Mucosa of stomach (tissue), 1 donor: ENCODE measurements at regions not wholly inside any gene's neighbourhood (a gene's known extent, or its start where the extent isn't known, plus 50 kb on each side); places are given as distances from the start of the nearest gene placed in this dataset.

Experiments
- H3K27me3 ChIP-seq: one replicate; pipeline ENCODE4 v1.7.0; 2013; ENCODE audit warnings: mild to moderate bottlenecking, low read length; ENCODE audit not compliant: control insufficient read depth, insufficient read depth
- H3K36me3 ChIP-seq: one replicate; pipeline ENCODE4 v1.7.0; 2013; ENCODE audit warnings: low read length; ENCODE audit not compliant: control insufficient read depth, insufficient read depth
- H3K4me1 ChIP-seq: one replicate; pipeline ENCODE4 v1.7.0; 2013; ENCODE audit warnings: mild to moderate bottlenecking, low read length; ENCODE audit not compliant: control insufficient read depth, insufficient read depth
- H3K4me3 ChIP-seq: one replicate; pipeline ENCODE4 v1.7.0; 2013; ENCODE audit warnings: low read length
- H3K9ac ChIP-seq: one replicate; pipeline ENCODE4 v1.7.0; 2013; ENCODE audit warnings: mild to moderate bottlenecking, low read length, moderate library complexity
- H3K9me3 ChIP-seq: one replicate; pipeline ENCODE4 v1.7.0; 2013; ENCODE audit warnings: mild to moderate bottlenecking, low read length, moderate library complexity; ENCODE audit not compliant: control insufficient read depth
- donor health status: Pancreatic carcinoma.

DNA sequence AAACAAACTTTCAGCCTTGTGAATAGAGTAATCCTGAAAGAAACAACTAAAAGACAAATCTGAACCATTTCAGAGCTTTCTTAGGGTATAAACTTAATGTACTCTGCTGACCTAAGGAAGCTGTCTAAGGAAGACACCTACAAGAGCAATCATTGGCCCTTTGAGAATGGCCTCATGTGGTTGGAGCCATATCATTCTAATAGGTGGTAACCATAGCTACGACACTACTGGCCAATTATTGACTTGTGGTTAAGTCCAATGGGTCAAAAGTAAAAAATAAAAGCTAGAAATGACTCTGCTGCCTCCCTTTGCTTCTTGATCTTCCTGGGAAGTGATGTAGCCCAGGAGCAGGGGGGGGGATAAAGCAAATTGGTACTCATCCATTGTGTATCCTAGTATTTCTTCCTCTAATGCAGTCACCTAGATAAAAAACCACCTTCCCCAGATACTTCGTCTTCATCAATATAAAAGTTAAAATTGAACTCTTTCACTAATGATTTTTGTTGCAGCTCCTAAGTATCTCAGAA is 547.0 kb downstream of the ARAP2 start:
- H3K36me3 ChIP-seq, result no peaks in the 10 kb centered on the region

DNA sequence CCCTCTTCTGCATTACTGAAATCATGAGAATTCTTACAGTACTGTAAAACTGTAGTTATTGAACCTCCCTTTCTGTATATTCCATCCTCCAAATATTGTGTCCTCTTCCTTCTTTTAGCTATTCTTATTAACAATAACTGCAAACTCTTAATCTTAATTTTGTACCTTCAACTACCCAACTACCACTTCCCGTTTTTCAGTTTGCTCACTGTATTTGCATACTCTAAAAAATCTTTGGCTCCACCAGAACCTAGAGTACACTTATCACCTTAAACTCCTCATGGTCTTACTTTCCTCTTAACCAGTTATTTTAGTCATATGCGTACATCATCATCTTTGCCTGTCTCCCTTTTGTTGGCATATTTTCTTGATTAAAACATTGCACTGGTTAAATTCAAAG is 543.7 kb downstream of the ARAP2 start:
- no peak overlapping the region for H3K4me3 ChIP-seq
- no peak overlapping the region for H3K9ac ChIP-seq
- H3K4me1 ChIP-seq, result no peaks in the 10 kb centered on the region
- H3K36me3 ChIP-seq, result no peaks in the 10 kb centered on the region
- H3K27me3 ChIP-seq, result no peaks in the 10 kb centered on the region
- no peaks in the 10 kb centered on the region for H3K9me3 ChIP-seq

More for the DNA sequence above, 547.0 kb downstream of the ARAP2 start:
- Histone ChIP-seq H3K9me3 (no peaks in the 10 kb centered on the region), H3K4me1 (no peaks in the 10 kb centered on the region), H3K4me3 (no peak overlapping the region), H3K9ac (no peak overlapping the region), H3K27me3 (no peaks in the 10 kb centered on the region)

DNA sequence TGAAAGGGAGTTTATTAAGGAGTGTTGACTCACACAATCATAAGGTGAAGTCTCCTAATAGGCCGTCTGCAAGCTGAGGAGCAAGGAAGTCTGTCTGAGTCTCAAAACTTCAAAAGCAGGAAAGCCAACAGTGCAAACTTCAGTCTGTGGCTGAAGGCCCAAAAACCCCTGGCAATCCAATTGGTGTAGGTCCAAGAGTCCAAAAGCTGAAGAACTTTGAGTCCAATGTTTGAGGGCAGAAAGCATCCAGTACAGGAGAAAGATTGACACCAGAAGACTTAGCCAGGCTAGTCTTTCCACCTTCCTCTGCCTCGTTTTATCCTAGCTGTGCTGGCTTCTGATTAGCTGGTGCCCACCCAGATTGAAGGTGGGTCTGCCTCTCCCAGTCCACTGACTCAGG is 535.2 kb downstream of the ARAP2 start:
- Histone ChIP-seq H3K36me3 (no peaks in the 10 kb centered on the region), H3K4me3 (no peak overlapping the region), H3K9ac (no peak overlapping the region), H3K9me3 (no peaks in the 10 kb centered on the region), H3K27me3 (no peaks in the 10 kb centered on the region), H3K4me1 (no peaks in the 10 kb centered on the region)

DNA sequence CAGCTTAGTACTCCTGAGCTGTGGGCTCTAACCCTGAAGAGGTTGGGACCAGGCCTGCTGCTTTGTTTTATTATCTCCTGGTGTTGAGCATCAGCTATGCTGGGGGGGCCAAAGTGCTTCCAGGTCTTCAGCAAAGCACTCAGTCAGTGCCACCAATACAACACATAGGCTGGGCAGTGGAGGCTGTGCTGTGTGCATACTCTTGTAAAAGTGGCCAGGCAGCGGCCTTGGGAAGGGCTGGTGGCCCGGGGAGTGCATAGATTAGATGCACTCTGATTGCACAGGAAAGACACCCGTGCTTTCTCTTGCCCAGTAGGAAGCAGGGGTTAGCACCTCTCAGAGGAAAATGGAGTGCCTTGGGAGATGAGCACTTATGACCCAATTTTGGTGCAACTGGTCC is 534.0 kb downstream of the ARAP2 start:
- no peaks in the 10 kb centered on the region for H3K36me3 ChIP-seq
- no peak overlapping the region for H3K4me3 ChIP-seq
- no peaks in the 10 kb centered on the region for H3K9me3 ChIP-seq
- H3K27me3 ChIP-seq, result no peaks in the 10 kb centered on the region
- no peak overlapping the region for H3K9ac ChIP-seq
- no peaks in the 10 kb centered on the region for H3K4me1 ChIP-seq

GRCh38 chr4:35711127-35711526 is 533.2 kb downstream of the ARAP2 start:
- Histone ChIP-seq H3K27me3 (no peaks in the 10 kb centered on the region), H3K9me3 (no peaks in the 10 kb centered on the region), H3K4me3 (no peak overlapping the region), H3K4me1 (no peaks in the 10 kb centered on the region), H3K36me3 (no peaks in the 10 kb centered on the region), H3K9ac (no peak overlapping the region)

- no peak overlapping the region for H3K9ac ChIP-seq
- no peaks in the 10 kb centered on the region for H3K4me1 ChIP-seq
- H3K4me3 ChIP-seq, result no peak overlapping the region
- no peaks in the 10 kb centered on the region for H3K36me3 ChIP-seq
- H3K27me3 ChIP-seq, result no peaks in the 10 kb centered on the region
- no peaks in the 10 kb centered on the region for H3K9me3 ChIP-seq
Observed at GRCh38 chr4:35723973-35724372, 520.3 kb downstream of the ARAP2 start.

- no peaks in the 10 kb centered on the region for H3K27me3 ChIP-seq
- no peak overlapping the region for H3K4me3 ChIP-seq
- no peaks in the 10 kb centered on the region for H3K4me1 ChIP-seq
- no peaks in the 10 kb centered on the region for H3K9me3 ChIP-seq
- no peak overlapping the region for H3K9ac ChIP-seq
- no peaks in the 10 kb centered on the region for H3K36me3 ChIP-seq
Observed at GRCh38 chr4:35725131-35725530, 519.2 kb downstream of the ARAP2 start.

DNA sequence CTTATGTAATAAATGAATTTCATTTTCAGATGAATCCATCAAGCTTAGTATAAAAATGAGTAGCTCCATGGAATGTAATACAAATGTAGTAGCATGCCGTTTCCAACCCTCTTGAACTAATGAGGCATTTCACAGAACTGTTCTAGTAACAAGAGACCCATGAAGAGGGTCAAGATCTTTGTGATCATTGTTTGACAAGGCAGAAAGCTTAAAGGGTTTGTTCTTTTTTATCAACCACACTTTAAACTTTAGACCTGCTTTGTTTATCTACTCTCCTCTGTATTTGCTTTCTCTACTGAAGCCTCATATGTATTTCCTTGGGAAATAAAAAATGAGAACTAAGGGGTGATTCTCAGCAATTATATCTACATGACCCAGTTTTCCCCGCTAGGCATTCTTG is 513.9 kb downstream of the ARAP2 start:
- H3K9ac ChIP-seq, result no peak overlapping the region
- H3K36me3 ChIP-seq, result no peaks in the 10 kb centered on the region
- no peaks in the 10 kb centered on the region for H3K4me1 ChIP-seq
- H3K9me3 ChIP-seq, result no peaks in the 10 kb centered on the region
- no peaks in the 10 kb centered on the region for H3K27me3 ChIP-seq
- H3K4me3 ChIP-seq, result no peak overlapping the region

DNA sequence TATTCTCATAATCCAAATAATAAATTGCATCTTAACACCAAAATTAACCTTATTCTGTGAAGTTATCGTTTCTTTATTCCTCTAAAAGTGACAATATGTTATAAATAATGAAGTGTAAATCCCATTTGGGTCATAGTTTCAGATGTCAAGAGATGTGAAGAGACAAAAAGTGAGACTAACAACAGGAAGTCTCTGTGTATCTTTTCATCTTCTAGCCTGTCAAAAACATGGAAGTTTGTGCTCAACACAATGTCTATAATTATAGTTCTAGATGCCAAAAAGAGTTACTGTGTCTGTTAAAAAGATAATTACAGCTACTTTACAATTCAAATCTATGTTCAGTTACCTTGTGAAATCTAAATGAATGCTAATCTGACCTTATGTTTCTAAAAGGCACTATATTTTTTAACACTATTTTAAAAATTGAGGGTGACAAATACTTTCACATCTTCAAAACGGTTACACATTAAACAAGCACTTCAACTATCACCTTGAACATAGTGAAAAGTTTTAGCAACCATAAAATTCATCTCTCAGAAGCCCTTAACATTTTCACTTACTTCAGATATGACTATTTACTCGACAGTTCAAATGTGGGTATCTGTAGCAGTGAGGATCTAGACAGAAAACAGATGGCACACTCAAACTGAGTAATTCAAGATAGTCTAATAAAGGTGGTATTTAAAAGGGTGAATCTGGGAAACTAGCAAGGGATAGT is 509.8 kb downstream of the ARAP2 start:
- H3K4me3 ChIP-seq, result no peak overlapping the region
- H3K27me3 ChIP-seq, result no peaks in the 10 kb centered on the region
- no peak overlapping the region for H3K9ac ChIP-seq
- H3K9me3 ChIP-seq, result no peaks in the 10 kb centered on the region
- no peaks in the 10 kb centered on the region for H3K4me1 ChIP-seq
- H3K36me3 ChIP-seq, result no peaks in the 10 kb centered on the region

DNA sequence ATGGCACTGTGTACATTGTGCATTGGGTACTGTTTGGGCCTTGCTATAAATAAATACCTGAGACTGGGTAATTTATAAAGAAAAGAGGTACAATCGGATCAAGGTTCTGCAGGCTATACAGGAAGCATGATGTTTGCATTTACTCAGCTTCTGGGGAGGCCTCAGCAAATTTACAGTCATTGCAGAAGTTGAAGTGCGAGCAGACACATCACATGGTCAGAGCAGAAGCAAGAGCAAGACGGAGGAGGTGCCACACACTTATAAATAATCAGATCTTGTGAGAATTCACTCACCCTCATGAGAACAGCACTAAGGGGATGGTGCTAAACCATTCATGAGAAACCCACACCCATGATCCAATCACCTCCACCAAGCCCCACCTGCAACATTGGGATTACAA is 505.0 kb downstream of the ARAP2 start:
- Histone ChIP-seq H3K27me3 (no peaks in the 10 kb centered on the region), H3K4me3 (no peak overlapping the region), H3K36me3 (no peaks in the 10 kb centered on the region), H3K4me1 (no peaks in the 10 kb centered on the region), H3K9me3 (no peaks in the 10 kb centered on the region), H3K9ac (no peak overlapping the region)

GRCh38 chr4:35754047-35754446 is 490.3 kb downstream of the ARAP2 start:
- Histone ChIP-seq H3K9me3 (no peaks in the 10 kb centered on the region), H3K4me1 (no peaks in the 10 kb centered on the region), H3K36me3 (no peaks in the 10 kb centered on the region), H3K27me3 (no peaks in the 10 kb centered on the region), H3K9ac (no peak overlapping the region), H3K4me3 (no peak overlapping the region)

DNA sequence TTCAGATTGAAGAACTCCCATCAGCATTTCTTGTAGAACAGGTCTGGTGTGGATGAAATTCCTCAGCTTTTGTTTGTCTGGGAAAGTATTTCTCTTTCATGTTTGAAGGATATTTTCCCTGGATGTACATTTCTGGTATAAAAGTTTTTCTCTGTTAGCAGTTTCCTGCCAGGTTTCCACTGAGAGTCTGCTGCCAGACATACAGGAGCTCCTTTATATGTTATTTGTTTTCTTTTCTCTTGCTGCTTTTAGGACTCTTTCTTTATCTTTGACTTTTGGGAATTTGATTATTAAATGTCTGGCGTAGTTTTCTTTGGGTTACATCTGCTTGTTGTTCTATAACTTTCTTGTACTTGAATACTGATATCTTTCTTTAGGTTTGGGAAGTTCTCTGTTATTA is 486.5 kb downstream of the ARAP2 start:
- H3K9ac ChIP-seq, result no peak overlapping the region
- no peaks in the 10 kb centered on the region for H3K4me1 ChIP-seq
- no peaks in the 10 kb centered on the region for H3K27me3 ChIP-seq
- no peak overlapping the region for H3K4me3 ChIP-seq
- H3K9me3 ChIP-seq, result no peaks in the 10 kb centered on the region
- no peaks in the 10 kb centered on the region for H3K36me3 ChIP-seq

DNA sequence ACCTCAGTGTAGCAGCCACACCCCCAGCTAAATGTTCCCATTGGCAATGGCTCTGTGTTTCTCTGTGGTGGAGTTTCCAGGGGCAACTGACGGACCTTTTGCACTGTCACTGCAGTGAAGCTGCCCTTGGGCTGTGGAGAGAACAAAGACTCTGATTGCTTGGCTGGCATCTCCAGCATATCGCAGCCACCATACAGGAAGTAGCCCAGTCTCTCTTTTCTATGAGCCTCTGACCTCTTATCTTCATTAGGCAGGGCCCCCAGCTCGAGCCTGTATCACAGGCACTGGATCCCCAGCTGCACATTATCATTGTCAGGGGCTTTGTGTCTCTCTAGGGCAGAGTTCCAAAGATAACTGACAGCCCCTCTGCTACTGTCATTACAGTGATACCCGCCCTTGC is 483.5 kb downstream of the ARAP2 start:
- Histone ChIP-seq H3K9ac (no peak overlapping the region), H3K9me3 (no peaks in the 10 kb centered on the region), H3K36me3 (no peaks in the 10 kb centered on the region), H3K4me1 (no peaks in the 10 kb centered on the region), H3K4me3 (no peak overlapping the region), H3K27me3 (no peaks in the 10 kb centered on the region)
